Transverse colon (tissue), 4 donors: ENCODE measurements at regions not wholly inside any gene's neighbourhood (a gene's known extent, or its start where the extent isn't known, plus 50 kb on each side); places are given as distances from the start of the nearest gene placed in this dataset.

ENCODE experiments used
- DNase-seq: peaks from one replicate; pipeline ENCODE4 v3.0.0-alpha.2; 2019
- H3K27ac ChIP-seq, 4 donors: fragments of 200-600 bp; sonication (generic); 2 replicates each; pipeline ENCODE4 v1.5.1; 2016 to 2018; ENCODE audit warnings: inconsistent platforms in 4 of 4
- H3K27me3 ChIP-seq: fragments of 200-600 bp; sonication (generic); 2 replicates; pipeline ENCODE4 v1.5.1; 2017; ENCODE audit warnings: inconsistent platforms
- H3K36me3 ChIP-seq, 4 donors: fragments of 200-600 bp; sonication (generic); 2 replicates each; pipeline ENCODE4 v1.5.1; 2017 to 2019; ENCODE audit warnings: inconsistent platforms in 4 of 4
- H3K4me1 ChIP-seq, 4 donors: fragments of 200-600 bp; sonication (generic); 2 replicates each; pipeline ENCODE4 v1.5.1; 2017 to 2020; ENCODE audit warnings: inconsistent platforms in 4 of 4
- H3K4me3 ChIP-seq, 4 donors: fragments of 200-600 bp; sonication (generic); 1 replicate in 1 of 4; 2 replicates in 3 of 4; pipeline versions ENCODE4 v1.5.1 to v1.6.1; 2017 to 2019; ENCODE audit warnings: inconsistent platforms in 4 of 4
- H3K9me3 ChIP-seq, 2 donors: fragments of 200-600 bp; sonication (generic); 2 replicates each; pipeline ENCODE4 v1.5.1; 2017 to 2019; ENCODE audit warnings: inconsistent platforms in 2 of 2
- CTCF ChIP-seq, 5 experiments: fragments of 200-600 bp in 3 of 5; fragments of 450-650 bp in 2 of 5; sonication (generic) in 3 of 5; IDR thresholded peaks; 1 replicate in 2 of 5; 2 replicates in 3 of 5; pipeline ENCODE4 v1.5.1; 2016 to 2017; ENCODE audit warnings: antibody characterized with exemption in 5 of 5, inconsistent platforms in 3 of 5, mild to moderate bottlenecking in 2 of 5, moderate library complexity in 1 of 5
- EP300 ChIP-seq: sonication (generic); formaldehyde crosslinking; IDR thresholded peaks from one replicate; pipeline ENCODE4 v1.6.1; 2017; ENCODE audit warnings: antibody characterized with exemption, low read depth
- POLR2A ChIP-seq: fragments of 450-650 bp; IDR thresholded peaks from one replicate; pipeline ENCODE4 v1.6.1; 2016; ENCODE audit warnings: antibody characterized with exemption, mild to moderate bottlenecking, moderate library complexity
- POLR2AphosphoS5 ChIP-seq, 3 donors: sonication (generic); formaldehyde crosslinking; IDR thresholded peaks; one replicate each; pipeline ENCODE4 v1.6.1; 2016; ENCODE audit warnings: antibody characterized with exemption in 3 of 3
- WGBS, 2 donors: methylation state at CpG; one replicate each; pipeline ENCODE4 v1.1.5; 2018; ENCODE audit warnings: low coverage in 1 of 2; 5-methylcytosine and 5-hydroxymethylcytosine counted together
- in situ Hi-C, 4 donors: fragments of 200-750 bp; cut with MboI; loops; one replicate each; pipeline versions ENCODE4 v1.15.0 to v1.15.1; 2017; ENCODE audit warnings: low sequenced_read_pairs in 3 of 4, low pct_ligation_motif_present in 1 of 4, low pct_unique_long_range_greater_than_20kb in 1 of 4
- intact Hi-C: fragments of 100-400 bp; cut with DNase I; formaldehyde crosslinking; loops from one replicate; pipeline ENCODE4 v1.15.1; 2023; ENCODE audit warnings: low total_unique reads

DNA sequence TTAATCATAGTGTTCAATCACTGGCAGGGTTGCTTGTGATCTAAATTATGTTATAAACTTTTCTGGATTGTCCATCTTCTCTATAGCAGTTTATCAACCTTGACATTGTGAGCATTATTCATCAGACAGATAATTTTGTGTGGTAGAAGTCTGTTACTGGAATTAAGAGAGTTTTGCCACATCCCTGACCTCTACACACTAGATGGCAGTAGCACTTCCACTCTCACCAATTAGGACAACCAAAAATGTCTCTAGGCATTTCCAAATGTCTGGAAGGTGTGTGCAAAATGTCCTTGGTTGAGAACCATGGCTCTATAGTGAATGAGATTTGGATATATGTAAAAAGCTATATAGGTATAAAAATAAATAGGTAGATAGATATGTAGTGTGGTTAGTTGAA is 324.1 kb upstream of the FAM47C start:
- intact Hi-C loops: no loop called here
- no peaks in the 10 kb centered on the region for H3K9me3 ChIP-seq
- H3K27me3 ChIP-seq: no peaks in the 10 kb centered on the region
- H3K36me3 ChIP-seq: no peaks in the 10 kb centered on the region
- H3K4me1 ChIP-seq: no peaks in the 10 kb centered on the region
- H3K27ac ChIP-seq: no peak overlapping the region
- TF ChIP-seq EP300: no peak
- no peak for TF ChIP-seq CTCF (IDR thresholded peaks at IDR 0.05)
- TF ChIP-seq POLR2AphosphoS5 (IDR thresholded peaks at IDR 0.05): no peak
- no peak for TF ChIP-seq POLR2A
- in situ Hi-C loops: no loop called here
- DNase-seq: no peak
- no peak overlapping the region for H3K4me3 ChIP-seq

- Histone ChIP-seq H3K4me3 (no peak overlapping the region), H3K27me3 (no peaks in the 10 kb centered on the region), H3K36me3 (no peaks in the 10 kb centered on the region), H3K27ac (no peak overlapping the region), H3K4me1 (no peaks in the 10 kb centered on the region), H3K9me3 (no peaks in the 10 kb centered on the region)
- no peak for DNase-seq
- in situ Hi-C loops (no loop called here), intact Hi-C loops (no loop called here)
- 72% methylated on average over 3 of the region's 3 CpGs; no CpG with 5 or more reads in 1 of the 2 donors for WGBS, 2 donors
- TF ChIP-seq CTCF (IDR thresholded peaks at IDR 0.05) (no peak), POLR2A (no peak), POLR2AphosphoS5 (IDR thresholded peaks at IDR 0.05) (no peak), EP300 (no peak)
Measured at GRCh38 chrX:36721990-36722389, 286.2 kb upstream of the FAM47C start.

GRCh38 chrX:36753602-36754001 is 254.6 kb upstream of the FAM47C start:
- WGBS, 2 donors: 83 to 88% methylated on average over 2 of the region's 2 CpGs

DNA sequence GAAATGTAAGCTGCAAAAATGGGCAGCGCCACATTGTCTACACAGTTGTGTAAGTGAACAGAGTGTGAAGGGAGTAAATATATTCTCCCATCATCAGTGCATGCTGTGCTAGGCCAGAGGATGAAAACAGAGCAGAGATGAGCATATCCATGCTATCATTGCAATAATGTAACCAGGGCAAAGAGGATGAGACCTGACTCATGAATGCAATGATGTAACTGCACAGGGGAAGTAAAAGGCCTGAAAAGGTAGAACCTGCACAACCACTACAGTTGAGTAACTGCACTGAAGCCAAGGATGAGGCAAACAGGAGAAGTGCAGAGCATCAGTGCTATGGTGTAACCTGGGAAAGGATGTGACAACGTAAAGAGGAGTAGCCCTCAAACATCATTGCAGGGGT is 220.4 kb upstream of the FAM47C start:
- intact Hi-C loops: no loop called here
- Histone ChIP-seq H3K27ac (no peak overlapping the region), H3K4me3 (no peak overlapping the region), H3K9me3 (no peaks in the 10 kb centered on the region), H3K4me1 (no peaks in the 10 kb centered on the region), H3K27me3 (no peaks in the 10 kb centered on the region), H3K36me3 (no peaks in the 10 kb centered on the region)
- TF ChIP-seq POLR2AphosphoS5 (IDR thresholded peaks at IDR 0.05) (no peak), POLR2A (no peak), EP300 (no peak), CTCF (IDR thresholded peaks at IDR 0.05) (no peak)
- WGBS, 2 donors: 71% methylated on average over 2 of the region's 2 CpGs; no CpG with 5 or more reads in 1 of the 2 donors
- in situ Hi-C loops: no loop called here
- DNase-seq: no peak

More at GRCh38 chrX:36753602-36754001, 254.6 kb upstream of the FAM47C start:
- Histone ChIP-seq H3K27ac (no peak overlapping the region), H3K27me3 (no peaks in the 10 kb centered on the region), H3K4me3 (no peak overlapping the region), H3K36me3 (no peaks in the 10 kb centered on the region), H3K9me3 (no peaks in the 10 kb centered on the region), H3K4me1 (no peaks in the 10 kb centered on the region)
- in situ Hi-C loops (no loop called here), intact Hi-C loops (no loop called here)
- DNase-seq: no peak
- TF ChIP-seq CTCF (IDR thresholded peaks at IDR 0.05) (no peak), POLR2A (no peak), EP300 (no peak), POLR2AphosphoS5 (IDR thresholded peaks at IDR 0.05) (no peak)
